ENCODE measurements at regions not wholly inside any gene's neighbourhood (a gene's known extent, or its start where the extent isn't known, plus 50 kb on each side); places are given as distances from the start of the nearest gene placed in this dataset.

GRCh38 chr7:64469673-64470072, 93.2 kb downstream of the ZNF680 start:
- Mint-ChIP-seq H3K36me3 (peaks cover 40% of the 10 kb centered on the region), H3K27ac (no peak overlapping the region), H3K4me3 (no peak overlapping the region), H3K27me3 (ENCODE audit: low read depth) (peaks cover 7% of the 10 kb centered on the region), H3K4me1 (no peaks in the 10 kb centered on the region), H3K9me3 (peaks cover 53% of the 10 kb centered on the region)
- ATAC-seq, result no peak
- POLR2A ChIA-PET, result no interaction called here
- TF ChIP-seq EMX1 (CRISPR knock-in tag; IDR thresholded peaks at IDR 0.05) (no peak), SP1 (CRISPR knock-in tag; conservative IDR thresholded peaks at IDR 0.05) (no peak), ZNF671 (CRISPR knock-in tag; IDR thresholded peaks at IDR 0.05) (no peak), ZNF232 (CRISPR knock-in tag; IDR thresholded peaks at IDR 0.05) (no peak), AR (CRISPR knock-in tag; IDR thresholded peaks at IDR 0.05) (no peak), NFATC4 (CRISPR knock-in tag; IDR thresholded peaks at IDR 0.05) (no peak)
- CTCF ChIA-PET, result no interaction called here
- no peak for DNase-seq (ENCODE audit: low spot score)

- peaks cover 7% of the 10 kb centered on the region for H3K27me3 Mint-ChIP-seq (ENCODE audit: low read depth)
These were observed 97.3 kb downstream of the ZNF680 start for GRCh38 chr7:64465551-64465950.

GRCh38 chr7:64463636-64464375, 99.1 kb downstream of the ZNF680 start:
- CTCF ChIA-PET, result no interaction called here
- H3K27ac Mint-ChIP-seq, result no peak overlapping the region
- peaks cover 7% of the 10 kb centered on the region for H3K27me3 Mint-ChIP-seq (ENCODE audit: low read depth)
- ATAC-seq (no peak), DNase-seq (ENCODE audit: low spot score) (no peak)
- no peak overlapping the region for H3K4me3 Mint-ChIP-seq
- POLR2A ChIA-PET, result no interaction called here
- H3K36me3 Mint-ChIP-seq, result peaks cover 46% of the 10 kb centered on the region
- H3K9me3 Mint-ChIP-seq, result peaks cover 54% of the 10 kb centered on the region
- no peaks in the 10 kb centered on the region for H3K4me1 Mint-ChIP-seq
- TF ChIP-seq ZNF423 (CRISPR knock-in tag; IDR thresholded peaks at IDR 0.05) (no peak), MAX (CRISPR knock-in tag; IDR thresholded peaks at IDR 0.05) (no peak), ZNF416 (CRISPR knock-in tag; IDR thresholded peaks at IDR 0.05) (no peak), GRHL2 (CRISPR knock-in tag; IDR thresholded peaks at IDR 0.05; ENCODE audit: insufficient replicate concordance, severe bottlenecking) (no peak), ZNF232 (CRISPR knock-in tag; IDR thresholded peaks at IDR 0.05) (no peak), ZNF396 (CRISPR knock-in tag; IDR thresholded peaks at IDR 0.05; ENCODE audit: borderline replicate concordance) (no peak), USF1 (CRISPR knock-in tag; IDR thresholded peaks at IDR 0.05) (no peak), EMX1 (CRISPR knock-in tag; IDR thresholded peaks at IDR 0.05) (no peak), SMAD3 (CRISPR knock-in tag; IDR thresholded peaks at IDR 0.05; ENCODE audit: borderline replicate concordance) (no peak), FOXP1 (CRISPR knock-in tag; IDR thresholded peaks at IDR 0.05; ENCODE audit: borderline replicate concordance) (no peak), FOXJ3 (CRISPR knock-in tag; IDR thresholded peaks at IDR 0.05; ENCODE audit: borderline replicate concordance) (no peak)

More at GRCh38 chr7:64465551-64465950, 97.3 kb downstream of the ZNF680 start:
- ChIA-PET POLR2A (no interaction called here), CTCF (no interaction called here)
- ATAC-seq, result no peak
- H3K4me3 Mint-ChIP-seq, result no peak overlapping the region
- peaks cover 57% of the 10 kb centered on the region for H3K9me3 Mint-ChIP-seq
- DNase-seq (ENCODE audit: low spot score), result no peak
- no peak overlapping the region for H3K27ac Mint-ChIP-seq
- no peaks in the 10 kb centered on the region for H3K4me1 Mint-ChIP-seq
- TF ChIP-seq MXD4 (CRISPR knock-in tag; IDR thresholded peaks at IDR 0.05; ENCODE audit: borderline replicate concordance) (no peak), NFE2L1 (CRISPR knock-in tag; IDR thresholded peaks at IDR 0.05) (no peak), MLX (CRISPR knock-in tag; IDR thresholded peaks at IDR 0.05) (no peak), MYBL2 (CRISPR knock-in tag; IDR thresholded peaks at IDR 0.05) (no peak), NFATC4 (CRISPR knock-in tag; IDR thresholded peaks at IDR 0.05) (no peak), FOXP4 (CRISPR knock-in tag; IDR thresholded peaks at IDR 0.05) (no peak), HMGA2 (CRISPR knock-in tag; IDR thresholded peaks at IDR 0.05) (no peak), CREB1 (CRISPR knock-in tag; IDR thresholded peaks at IDR 0.05) (no peak), GTF2I (CRISPR knock-in tag; conservative IDR thresholded peaks at IDR 0.05) (no peak)
- peaks cover 49% of the 10 kb centered on the region for H3K36me3 Mint-ChIP-seq

Data from WTC11 (cell line).